HUES48 (cell line): ENCODE measurements at regions not wholly inside any gene's neighbourhood (a gene's known extent, or its start where the extent isn't known, plus 50 kb on each side); places are given as distances from the start of the nearest gene placed in this dataset.

ENCODE experiments used
- H3K27ac ChIP-seq: one replicate; pipeline ENCODE4 v1.7.0; 2013; ENCODE audit warnings: low read depth, low read length, inconsistent platforms
- H3K27me3 ChIP-seq: 2 replicates; pipeline ENCODE4 v1.6.1; 2013; ENCODE audit warnings: mild to moderate bottlenecking, low read length; ENCODE audit not compliant: control insufficient read depth, insufficient read depth
- H3K36me3 ChIP-seq: 2 replicates; pipeline ENCODE4 v1.6.1; 2013; ENCODE audit warnings: low read length; ENCODE audit not compliant: control insufficient read depth, insufficient read depth
- H3K4me1 ChIP-seq: 2 replicates; pipeline ENCODE4 v1.6.1; 2013; ENCODE audit warnings: mild to moderate bottlenecking, low read length; ENCODE audit not compliant: control insufficient read depth, insufficient read depth
- H3K4me3 ChIP-seq: 2 replicates; pipeline ENCODE4 v1.5.1; 2013; ENCODE audit warnings: mild to moderate bottlenecking, low read depth, low read length
- H3K9ac ChIP-seq: 2 replicates; pipeline ENCODE4 v1.6.1; 2013; ENCODE audit warnings: mild to moderate bottlenecking, low read depth, low read length, moderate library complexity
- H3K9me3 ChIP-seq: 2 replicates; pipeline ENCODE4 v1.6.1; 2013; ENCODE audit warnings: low read length; ENCODE audit not compliant: control insufficient read depth, insufficient read depth

DNA sequence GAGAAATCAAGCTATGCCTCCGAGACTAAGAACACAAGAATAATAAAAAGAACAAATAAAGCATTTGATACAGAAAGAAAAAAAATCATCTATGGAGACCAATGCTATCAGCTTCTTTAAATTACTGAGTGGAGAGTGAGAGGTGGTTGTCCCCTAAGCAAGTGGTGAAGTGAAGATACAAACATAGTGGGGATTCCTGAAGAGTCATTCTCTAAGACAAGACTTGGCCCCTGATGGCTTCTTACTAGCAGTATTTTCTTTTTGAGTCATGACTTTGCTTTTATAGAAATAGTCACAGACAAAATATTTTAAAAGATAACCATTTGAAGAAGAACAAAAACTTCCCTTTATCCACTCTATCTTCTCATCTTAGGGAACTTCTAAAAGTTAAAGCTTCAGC, 261.4 kb upstream of the PRDM1 start:
- no peak overlapping the region for H3K9ac ChIP-seq
- no peak overlapping the region for H3K27ac ChIP-seq
- no peaks in the 10 kb centered on the region for H3K4me1 ChIP-seq
- H3K9me3 ChIP-seq = no peaks in the 10 kb centered on the region; the same call in 1 of the 2 replicates
- H3K27me3 ChIP-seq = no peaks in the 10 kb centered on the region
- H3K4me3 ChIP-seq = no peak overlapping the region
- no peaks in the 10 kb centered on the region for H3K36me3 ChIP-seq

DNA sequence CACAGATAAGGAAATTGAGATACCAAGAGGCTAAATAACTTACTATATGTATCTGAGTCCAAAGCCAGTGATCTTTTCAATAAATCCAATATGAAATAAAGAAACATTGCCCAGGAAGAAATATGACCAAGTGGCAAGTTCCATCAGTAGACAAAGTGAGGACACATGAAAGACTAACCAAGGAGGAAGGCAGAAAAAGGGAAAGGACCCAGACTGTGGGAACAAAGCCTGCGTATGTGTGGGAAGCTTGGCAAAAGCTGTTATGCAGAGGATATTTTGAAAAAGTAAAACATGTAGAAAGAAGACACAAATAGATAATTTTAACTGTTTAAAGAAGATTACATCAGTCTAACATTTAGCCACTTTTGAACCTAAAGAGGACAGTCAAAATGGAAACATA, 264.4 kb upstream of the PRDM1 start:
- Histone ChIP-seq H3K27me3 (no peaks in the 10 kb centered on the region), H3K9me3 (no peaks in the 10 kb centered on the region; the same call in 1 of the 2 replicates), H3K27ac (no peak overlapping the region), H3K4me3 (no peak overlapping the region), H3K4me1 (no peaks in the 10 kb centered on the region), H3K36me3 (no peaks in the 10 kb centered on the region), H3K9ac (no peak overlapping the region)

DNA sequence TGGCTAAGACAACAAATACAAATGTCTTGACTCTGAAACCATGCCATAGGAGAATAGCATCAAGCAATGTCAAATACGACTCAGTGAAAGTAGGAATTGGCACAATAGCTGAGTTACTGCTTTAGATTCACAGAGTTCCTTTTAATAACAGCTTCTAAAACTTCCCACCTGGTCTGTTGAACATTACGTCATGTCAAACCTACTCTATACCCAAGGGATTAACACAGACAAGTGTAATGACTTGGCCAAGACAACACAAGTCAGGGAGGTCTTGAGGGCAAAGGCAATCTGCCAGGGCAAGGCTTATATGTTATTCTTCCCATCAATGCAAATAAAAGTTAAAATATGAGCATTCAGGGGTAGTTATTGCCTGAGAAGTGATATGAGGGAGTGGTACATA, 265.1 kb upstream of the PRDM1 start:
- Histone ChIP-seq H3K27me3 (no peaks in the 10 kb centered on the region), H3K27ac (no peak overlapping the region), H3K4me1 (no peaks in the 10 kb centered on the region), H3K4me3 (no peak overlapping the region), H3K36me3 (no peaks in the 10 kb centered on the region), H3K9me3 (no peaks in the 10 kb centered on the region; the same call in 1 of the 2 replicates), H3K9ac (no peak overlapping the region)

DNA sequence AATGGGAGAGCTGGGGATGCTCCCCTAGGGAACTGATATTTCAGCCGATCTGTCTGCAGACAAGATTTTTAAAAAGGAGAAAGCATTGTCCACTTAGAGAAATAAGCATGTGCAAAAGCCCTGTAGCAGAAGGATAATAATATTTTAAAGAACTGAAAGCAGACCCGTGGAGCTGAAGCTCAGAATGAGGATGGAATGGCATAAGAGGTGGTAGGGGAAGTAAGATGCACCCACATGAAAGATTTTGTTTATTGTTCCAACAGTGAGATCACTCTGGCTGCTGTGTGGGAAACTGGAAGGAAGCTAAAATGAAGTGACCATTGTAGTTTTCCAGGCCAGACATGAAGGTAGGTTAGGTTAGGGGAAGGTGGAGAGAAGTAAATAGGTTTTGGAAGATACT, 266.4 kb upstream of the PRDM1 start:
- Histone ChIP-seq H3K4me1 (no peaks in the 10 kb centered on the region), H3K9ac (no peak overlapping the region), H3K4me3 (no peak overlapping the region), H3K27ac (no peak overlapping the region), H3K27me3 (no peaks in the 10 kb centered on the region), H3K36me3 (no peaks in the 10 kb centered on the region), H3K9me3 (no peaks in the 10 kb centered on the region; the same call in 1 of the 2 replicates)

DNA sequence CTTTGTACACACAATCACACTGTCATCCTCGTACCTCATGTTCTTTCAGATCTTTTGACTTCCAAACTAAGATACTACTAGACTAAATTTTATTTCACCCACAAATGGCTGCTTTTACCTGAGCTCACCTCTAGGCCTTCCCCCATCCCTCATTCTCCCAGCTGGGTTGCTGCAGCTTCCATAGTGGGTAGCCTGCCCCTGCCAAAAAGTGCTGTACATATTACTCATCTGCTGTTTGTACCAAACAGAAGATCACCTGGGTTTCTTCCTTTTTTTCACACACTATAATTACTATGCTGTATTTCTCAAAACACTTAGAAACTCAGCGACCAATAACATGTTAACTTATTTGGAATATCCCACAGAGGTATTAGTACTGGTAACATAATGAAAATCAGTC, 267.6 kb upstream of the PRDM1 start:
- no peak overlapping the region for H3K4me3 ChIP-seq
- no peaks in the 10 kb centered on the region for H3K27me3 ChIP-seq
- no peaks in the 10 kb centered on the region; the same call in 1 of the 2 replicates for H3K9me3 ChIP-seq
- no peaks in the 10 kb centered on the region for H3K36me3 ChIP-seq
- H3K4me1 ChIP-seq = no peaks in the 10 kb centered on the region
- no peak overlapping the region for H3K27ac ChIP-seq
- no peak overlapping the region for H3K9ac ChIP-seq

DNA sequence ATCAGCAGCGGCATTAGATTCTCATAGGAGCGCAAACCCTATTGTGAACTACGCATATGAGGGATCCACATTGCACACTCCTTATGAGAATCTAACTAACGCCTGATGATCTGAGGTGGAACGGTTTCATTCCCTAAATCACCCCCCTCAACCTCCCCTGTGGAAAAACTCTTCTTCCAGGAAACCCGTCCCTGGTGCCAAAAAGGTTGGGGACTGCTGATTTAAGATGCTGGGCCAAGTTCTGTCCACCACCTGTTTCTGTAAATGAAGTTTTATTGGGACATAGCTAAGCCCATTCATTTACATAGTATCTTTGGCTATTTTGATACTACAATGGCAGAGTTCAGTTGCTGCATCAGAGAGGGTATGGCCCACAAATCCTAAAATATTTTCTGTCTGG, 268.2 kb upstream of the PRDM1 start:
- Histone ChIP-seq H3K9ac (no peak overlapping the region), H3K27ac (no peak overlapping the region), H3K36me3 (no peaks in the 10 kb centered on the region), H3K9me3 (no peaks in the 10 kb centered on the region; the same call in 1 of the 2 replicates), H3K4me3 (no peak overlapping the region), H3K4me1 (no peaks in the 10 kb centered on the region), H3K27me3 (no peaks in the 10 kb centered on the region)

DNA sequence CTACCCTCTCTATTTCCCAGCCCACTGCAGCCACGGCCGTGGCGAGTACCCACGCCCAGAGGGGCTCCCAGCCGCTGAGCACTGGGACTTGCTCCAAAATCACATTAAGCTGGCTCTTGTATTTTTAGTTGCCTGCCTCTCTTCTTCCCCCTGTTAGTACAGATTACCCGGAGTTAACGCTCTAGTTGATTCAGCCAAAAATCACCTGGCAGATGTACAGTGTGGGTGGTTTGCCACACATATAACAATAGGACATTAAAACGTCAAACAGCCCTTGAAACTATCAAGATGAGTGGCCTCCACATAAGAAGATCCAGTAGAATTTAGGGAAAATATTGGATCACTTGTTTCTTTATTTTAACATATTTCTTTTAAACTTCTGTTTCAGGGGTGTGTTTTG, 268.8 kb upstream of the PRDM1 start:
- Histone ChIP-seq H3K36me3 (no peaks in the 10 kb centered on the region), H3K9ac (no peak overlapping the region), H3K27me3 (no peaks in the 10 kb centered on the region), H3K4me1 (no peaks in the 10 kb centered on the region), H3K4me3 (no peak overlapping the region), H3K27ac (no peak overlapping the region), H3K9me3 (no peaks in the 10 kb centered on the region; the same call in 1 of the 2 replicates)

DNA sequence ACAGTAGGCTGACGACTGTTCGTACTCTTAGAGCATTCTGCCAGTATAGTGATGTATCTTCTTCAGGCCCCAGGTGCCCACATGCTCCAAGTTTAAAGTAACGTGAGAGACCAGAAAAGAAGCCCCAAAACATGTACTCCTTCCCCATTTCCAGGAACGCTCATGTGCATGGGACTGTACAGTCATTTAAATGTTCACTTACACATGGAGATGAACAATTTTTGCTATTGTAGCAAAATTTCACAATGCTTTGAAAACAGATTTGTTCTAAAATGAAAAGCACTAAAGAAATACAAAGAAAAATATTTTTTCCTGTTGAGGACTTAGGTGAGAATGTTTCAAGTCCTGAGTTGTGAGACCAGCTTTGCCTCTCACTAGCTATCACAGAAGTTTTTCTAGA, 269.3 kb upstream of the PRDM1 start:
- no peaks in the 10 kb centered on the region for H3K9me3 ChIP-seq
- H3K36me3 ChIP-seq = no peaks in the 10 kb centered on the region
- H3K27ac ChIP-seq = no peak overlapping the region
- no peak overlapping the region for H3K4me3 ChIP-seq
- no peak overlapping the region for H3K9ac ChIP-seq
- no peaks in the 10 kb centered on the region for H3K4me1 ChIP-seq
- H3K27me3 ChIP-seq = no peaks in the 10 kb centered on the region

DNA sequence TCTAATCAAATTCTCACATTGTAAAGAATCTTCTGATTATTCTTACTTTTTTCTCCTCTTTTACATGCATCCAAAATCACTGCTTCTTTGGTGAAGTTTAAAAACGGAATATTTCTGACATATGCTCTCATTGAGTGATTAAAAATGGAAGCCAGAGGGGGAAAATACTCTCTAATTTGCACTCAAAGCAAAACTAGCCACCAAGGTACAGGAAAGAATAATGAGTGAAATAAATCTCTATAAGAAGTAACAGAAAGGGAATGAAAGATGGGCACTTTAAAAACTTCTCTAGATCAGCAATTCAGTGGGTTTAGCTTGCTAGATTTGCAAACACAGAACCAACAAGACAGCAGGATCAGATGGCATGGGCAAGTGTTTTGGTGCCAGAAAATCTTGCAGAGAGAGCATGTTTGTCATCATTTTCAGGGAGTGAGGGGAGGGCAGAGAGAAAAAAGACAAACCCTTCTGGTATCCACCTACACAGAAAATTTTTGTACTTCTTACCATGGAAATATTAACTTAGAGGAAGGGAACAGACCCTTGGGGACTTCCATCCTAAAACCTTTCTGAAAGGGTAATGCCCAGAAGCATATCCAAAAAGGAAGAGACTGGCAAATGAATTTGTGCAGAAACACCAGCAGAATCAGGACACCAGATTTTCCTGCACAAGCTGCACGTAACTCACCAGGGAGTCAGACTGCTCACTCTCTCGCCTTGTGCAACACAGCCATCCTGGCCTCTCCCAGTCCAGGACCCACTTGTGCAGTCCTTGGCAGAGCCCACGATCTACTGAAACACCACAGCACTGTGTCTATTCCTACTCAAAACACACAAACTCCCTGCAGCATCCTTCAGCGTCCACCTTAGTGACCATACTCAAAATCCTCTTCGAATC, 270.2 kb upstream of the PRDM1 start:
- no peaks in the 10 kb centered on the region for H3K9me3 ChIP-seq
- no peak overlapping the region for H3K27ac ChIP-seq
- no peak overlapping the region for H3K4me3 ChIP-seq
- no peaks in the 10 kb centered on the region for H3K27me3 ChIP-seq
- H3K36me3 ChIP-seq = no peaks in the 10 kb centered on the region
- H3K9ac ChIP-seq = no peak overlapping the region
- no peaks in the 10 kb centered on the region for H3K4me1 ChIP-seq

DNA sequence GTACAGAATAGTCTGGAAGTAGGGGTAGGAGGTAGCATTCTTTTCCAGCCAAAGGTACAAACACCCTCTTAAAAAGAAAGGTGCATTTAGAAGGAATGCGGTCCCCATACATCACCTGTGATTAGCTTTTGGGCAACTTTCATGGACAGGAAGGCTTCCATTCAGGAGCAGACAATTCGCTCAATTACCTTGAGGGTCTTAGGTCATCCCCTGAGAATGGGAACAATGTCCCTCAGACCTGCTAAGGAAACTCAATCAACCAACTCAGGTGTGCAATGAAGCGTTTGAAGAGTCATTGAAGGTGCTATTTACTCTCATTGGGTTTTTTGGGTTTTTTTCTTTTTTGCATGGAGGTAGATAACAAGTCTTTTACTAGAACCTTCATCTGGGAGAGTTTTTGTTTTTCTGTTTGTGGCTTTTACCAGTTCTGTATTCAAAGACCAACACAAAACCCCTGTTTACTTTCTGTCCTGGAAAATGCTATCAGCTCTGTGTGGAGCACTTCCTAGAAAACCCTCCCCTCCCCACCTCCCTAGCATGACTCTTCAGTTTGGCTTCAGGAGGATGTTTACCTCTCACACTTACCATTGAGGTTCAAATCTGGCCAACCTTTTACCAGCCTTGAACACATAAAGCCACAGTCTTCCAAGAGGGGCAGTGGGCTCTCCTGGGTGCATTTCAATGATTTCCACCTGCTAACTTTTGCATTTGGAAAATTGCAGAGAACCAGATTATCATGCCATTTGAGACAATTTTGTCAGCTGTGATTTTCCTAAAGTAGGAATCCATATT, 271.2 kb upstream of the PRDM1 start:
- no peaks in the 10 kb centered on the region for H3K27me3 ChIP-seq
- H3K27ac ChIP-seq = no peak overlapping the region
- peaks cover 9% of the 10 kb centered on the region; the same call in 1 of the 2 replicates for H3K4me1 ChIP-seq
- no peaks in the 10 kb centered on the region for H3K9me3 ChIP-seq
- H3K4me3 ChIP-seq = no peak overlapping the region
- no peaks in the 10 kb centered on the region for H3K36me3 ChIP-seq
- no peak overlapping the region for H3K9ac ChIP-seq

DNA sequence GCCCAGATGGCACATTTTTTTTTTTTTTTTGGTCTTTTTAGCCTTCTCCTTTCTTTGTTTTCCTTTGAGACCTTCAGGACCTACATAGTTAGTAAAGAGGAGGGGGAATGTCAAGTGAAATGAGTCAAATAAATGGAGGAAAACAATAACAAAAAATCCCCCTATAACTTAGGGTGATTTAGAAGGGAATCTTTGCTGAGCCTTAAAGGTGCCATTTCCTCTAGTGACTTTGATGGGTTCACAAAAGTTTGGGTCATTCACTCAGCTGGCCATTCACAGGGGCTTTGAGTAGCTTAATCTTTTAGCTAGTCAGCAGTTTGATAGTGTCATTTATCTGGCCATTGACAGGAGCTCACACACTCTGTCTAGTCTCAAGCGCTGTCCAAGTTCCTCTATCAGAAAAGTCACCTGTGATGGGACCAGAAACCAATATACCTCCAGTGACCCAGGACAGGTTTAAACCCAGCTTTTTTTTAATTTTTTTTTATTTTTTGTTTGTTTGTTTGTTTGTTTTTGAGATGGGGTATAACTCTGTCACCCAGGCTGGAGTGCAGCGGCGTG, 275.1 kb upstream of the PRDM1 start:
- Histone ChIP-seq H3K9ac (no peak overlapping the region), H3K27me3 (no peaks in the 10 kb centered on the region), H3K9me3 (no peaks in the 10 kb centered on the region), H3K36me3 (no peaks in the 10 kb centered on the region), H3K4me1 (peaks cover 15% of the 10 kb centered on the region; the same call in 1 of the 2 replicates), H3K27ac (no peak overlapping the region), H3K4me3 (no peak overlapping the region)
